Inflammatory macrophage (primary cell): ENCODE measurements at regions not wholly inside any gene's neighbourhood (a gene's known extent, or its start where the extent isn't known, plus 50 kb on each side); places are given as distances from the start of the nearest gene placed in this dataset.

Experiments used
- DNase-seq, 2 donors: peaks; one replicate each; pipeline ENCODE4 v3.0.0-alpha.2; 2020 to 2022

DNA sequence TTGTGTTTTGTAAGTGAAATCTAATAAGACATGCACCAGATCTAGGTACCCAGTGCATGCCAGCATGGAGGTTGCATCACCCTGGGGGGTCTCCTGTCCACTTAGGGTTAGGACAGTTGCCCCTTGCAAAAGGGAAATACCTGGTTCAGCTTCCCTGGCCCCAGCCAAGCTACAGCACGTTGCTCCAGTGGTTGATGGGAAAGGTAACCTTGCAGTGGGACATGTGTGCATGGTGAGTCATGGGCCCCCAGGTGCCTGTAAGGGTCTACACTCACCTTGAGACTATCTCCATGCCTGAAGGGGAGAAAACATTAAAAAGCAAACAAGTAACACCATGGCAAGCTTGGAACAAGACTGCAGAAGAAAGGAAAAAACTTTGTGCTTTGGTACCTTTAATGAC is 143.9 kb downstream of the LSM5 start:
- DNase-seq: no peak

DNA sequence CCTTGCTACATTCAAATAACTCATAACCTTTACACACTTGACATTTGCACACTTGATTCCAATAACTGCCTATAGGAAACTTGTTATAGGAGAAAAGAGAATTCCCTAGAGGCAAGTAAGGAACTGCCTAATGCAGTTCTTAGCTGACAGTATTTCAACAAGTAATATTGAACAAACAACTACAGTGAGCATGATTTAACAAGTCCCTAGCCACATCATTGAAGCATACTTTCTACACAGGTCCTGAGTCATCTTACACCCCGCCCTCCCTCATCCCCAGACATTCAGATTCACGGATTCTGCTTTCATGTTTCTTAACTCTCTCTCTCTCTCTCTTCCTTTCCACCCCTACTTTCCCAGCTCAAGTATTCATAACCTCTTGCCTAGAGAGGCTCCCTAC is 153.5 kb downstream of the LSM5 start:
- no peak for DNase-seq

DNA sequence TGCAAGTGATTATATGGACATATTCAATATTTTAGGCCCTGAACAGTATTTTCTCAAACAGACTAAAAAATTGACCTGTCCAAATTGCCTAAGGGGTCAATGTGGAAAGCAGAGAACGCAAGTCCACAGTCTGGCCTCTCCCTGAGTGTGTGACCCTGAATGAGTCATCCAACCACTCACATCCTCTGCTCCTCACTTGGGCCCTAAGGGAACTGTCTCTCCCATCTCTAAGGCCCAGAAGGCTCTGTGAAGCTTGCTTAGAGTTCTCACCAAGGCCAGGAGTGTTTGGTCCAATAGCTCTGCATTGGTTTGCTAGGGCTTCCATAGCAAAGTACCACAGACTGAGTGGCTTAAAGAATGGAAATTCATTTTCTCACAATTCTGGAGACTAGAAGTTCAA is 155.1 kb downstream of the LSM5 start:
- no peak for DNase-seq

DNA sequence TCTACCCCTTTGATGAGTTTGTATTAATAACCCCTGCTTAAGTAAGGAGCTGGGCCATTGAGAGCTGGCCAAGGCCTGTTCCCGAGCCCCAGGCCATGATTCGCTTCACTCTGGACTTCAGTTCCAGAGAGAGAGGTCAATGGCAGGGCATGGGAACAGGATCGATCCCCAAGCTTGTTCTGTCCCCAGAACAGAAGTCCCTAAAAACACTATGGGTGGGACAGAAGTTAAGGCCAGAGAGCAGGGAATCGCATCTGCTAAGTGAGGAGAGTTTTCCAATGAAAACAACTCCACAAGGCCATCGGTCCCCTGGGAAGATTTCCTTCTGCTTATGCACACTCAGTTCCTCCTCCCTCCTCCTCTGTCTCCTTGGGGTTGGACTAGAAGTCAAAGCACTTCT is 159.6 kb downstream of the LSM5 start:
- no peak for DNase-seq

DNA sequence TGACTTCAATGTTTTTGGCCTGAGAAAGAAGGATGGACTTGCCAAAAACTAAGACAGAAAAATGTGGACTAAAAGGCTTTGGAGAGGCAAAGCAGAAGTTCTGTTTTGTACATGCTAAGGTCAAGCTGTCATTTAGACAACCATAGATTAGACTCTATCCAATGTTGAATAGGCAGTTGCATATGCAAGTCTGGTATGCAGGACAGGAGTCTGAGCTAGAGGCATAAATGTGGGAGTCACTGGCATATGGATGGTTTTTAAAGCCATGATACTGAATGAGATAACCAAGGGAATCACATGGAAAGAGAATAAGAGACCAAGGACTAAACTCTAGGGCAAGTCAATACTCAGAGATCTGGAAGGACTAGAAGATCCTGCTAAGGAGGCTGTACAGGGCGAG is 164.1 kb downstream of the LSM5 start:
- no peak for DNase-seq

DNA sequence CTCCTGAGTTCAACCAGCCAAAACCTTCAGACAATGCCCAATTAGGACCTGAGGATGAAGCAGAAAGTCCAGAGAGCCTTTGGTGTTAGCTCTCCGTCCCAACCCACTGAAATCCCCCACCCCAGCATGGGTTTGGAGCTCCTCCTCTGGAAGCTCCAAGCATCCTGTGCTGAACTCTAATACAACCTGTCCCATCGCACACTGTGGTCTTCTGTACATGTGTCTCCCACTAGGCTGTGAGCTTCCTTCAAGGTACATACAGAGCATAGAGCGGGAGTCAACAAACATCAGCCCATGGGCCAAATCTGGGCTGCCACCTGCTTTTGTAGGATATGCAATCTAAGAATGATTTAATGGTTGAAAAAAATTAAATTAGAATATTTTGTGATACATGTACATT is 166.5 kb downstream of the LSM5 start:
- no peak for DNase-seq

DNA sequence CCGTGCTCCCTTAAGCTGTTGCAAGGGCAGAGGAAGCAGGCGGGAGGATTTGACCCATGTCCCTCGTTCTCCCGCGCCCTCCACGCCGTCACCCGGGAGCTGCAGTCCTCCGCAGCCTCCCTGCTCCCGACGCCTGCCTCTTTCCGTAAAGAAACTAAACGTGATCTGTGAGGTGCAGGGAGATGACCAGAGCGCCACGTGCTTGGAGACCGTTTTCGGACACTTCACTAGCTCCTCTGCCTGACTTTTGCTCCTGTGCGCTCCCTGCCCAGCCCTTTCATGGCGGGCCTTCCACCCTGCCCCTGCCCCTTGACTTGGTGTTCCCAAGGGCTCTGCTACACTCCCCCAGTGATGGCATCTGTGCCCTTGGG is 171.2 kb downstream of the LSM5 start:
- no peak for DNase-seq

DNA sequence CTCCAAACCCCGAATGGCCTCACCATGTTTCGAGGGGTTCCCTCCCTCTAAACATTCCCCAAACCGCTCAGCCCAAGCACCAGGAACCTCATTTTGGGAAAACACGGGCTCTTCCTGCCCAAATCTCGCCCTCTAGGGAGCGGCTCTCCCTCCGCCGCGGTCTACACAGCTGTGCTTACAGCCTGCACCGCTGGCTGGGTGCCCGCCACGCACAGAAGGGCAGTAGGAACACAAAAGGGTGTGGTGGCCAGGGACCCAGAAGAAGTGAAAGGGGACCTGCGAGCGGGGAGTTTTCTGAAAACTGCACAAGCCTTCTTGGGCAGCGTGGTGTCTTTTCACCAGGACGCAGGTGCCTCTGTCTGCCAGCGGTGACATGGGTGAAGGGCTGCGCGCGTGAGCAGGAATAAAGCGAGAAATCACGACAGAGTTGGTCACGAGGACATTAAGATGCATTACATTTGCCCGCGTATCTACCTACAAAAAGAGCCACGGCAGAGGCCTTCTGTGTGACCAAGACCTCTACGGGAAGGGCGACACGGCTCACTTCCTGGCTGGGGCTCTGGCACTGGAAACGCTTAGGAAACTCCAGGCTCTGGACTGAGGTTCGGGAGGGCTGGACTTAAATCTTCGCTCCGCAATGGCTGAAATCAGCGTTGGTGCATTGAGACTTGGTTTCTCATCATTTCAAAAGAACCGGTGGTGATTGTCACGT is 171.7 kb downstream of the LSM5 start:
- DNase-seq: no peak

DNA sequence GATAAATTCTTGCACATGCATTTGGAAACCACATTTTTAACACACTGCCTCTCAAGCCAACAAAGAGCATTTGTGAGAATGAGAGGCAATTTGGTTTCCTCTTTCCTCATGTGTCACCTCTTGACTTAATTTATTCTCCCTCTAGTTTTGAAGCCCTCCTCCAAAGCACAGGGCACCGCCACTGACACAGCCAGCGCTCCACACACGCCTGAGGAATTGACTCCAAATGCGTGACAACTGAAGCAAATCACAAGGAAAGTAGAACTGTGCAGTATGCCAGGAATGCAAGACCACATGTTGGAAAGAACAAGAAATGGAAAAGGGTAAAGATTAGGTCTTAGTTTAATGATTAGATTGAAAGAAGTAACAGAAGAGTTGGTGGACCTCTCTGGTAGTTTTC is 173.3 kb downstream of the LSM5 start:
- DNase-seq: no peak

DNA sequence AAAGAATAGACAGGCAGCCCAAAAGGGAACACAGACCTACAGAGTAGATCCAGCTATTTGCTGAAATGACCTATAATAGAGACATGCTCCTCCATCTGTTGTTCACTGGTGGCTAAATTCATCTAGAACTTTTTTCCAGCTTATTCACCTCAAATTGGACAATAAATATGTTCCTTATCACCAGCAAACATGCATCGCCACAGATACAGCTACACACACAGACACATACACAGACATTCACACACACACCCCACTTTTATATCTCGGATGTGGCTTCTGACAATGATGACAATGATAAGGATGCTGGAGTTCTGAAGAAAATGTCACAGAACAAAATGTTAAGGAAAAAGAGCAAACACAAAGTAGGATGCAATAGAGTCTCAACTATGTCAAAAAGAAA is 175.4 kb downstream of the LSM5 start:
- no peak for DNase-seq

DNA sequence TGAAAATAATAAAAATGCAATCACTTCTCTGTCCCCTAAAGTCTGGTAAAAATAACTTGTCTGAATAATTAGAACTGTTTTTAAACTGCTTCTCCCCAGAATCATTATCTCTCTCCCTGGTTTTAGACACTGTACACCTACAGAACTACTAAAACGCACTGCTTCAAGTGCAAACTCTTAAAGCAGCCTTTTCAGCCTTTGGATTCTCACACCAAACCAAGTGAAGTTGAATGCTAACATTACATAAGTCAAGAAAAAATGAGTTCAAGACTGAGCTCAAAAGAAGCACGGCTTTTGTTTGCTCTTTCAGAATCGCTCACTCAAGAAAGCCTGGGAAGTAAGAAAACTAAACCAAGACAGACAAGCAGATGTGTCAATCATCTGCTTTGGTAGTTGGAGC is 188.8 kb downstream of the LSM5 start:
- DNase-seq: no peak

DNA sequence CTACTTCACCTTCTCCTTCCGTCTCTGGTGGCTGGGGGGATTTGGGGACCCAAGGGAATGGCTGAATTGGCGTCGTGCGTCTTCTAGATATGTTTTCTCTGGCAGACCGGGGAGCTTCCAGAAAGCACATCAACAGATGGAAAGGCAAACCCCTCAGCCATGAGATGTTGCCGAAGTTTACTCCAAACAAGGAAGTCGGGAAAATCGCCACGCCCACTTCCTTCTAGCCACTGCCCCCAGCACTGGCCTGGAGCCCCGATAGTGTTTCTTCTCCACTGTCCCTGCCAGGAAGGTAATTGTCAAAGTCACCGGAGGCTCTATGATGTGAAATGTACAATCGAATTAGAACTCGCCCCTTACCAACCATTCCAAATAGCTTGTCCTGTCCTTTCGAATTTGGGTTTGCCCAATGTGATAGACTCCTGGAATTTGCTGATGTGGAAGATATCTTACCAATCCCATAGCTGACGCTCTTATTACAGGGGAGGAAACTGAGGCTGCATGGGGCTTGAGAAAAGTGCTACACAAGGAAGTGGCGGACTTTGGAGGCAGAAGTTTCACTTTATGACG is 191.0 kb downstream of the LSM5 start:
- no peak for DNase-seq

DNA sequence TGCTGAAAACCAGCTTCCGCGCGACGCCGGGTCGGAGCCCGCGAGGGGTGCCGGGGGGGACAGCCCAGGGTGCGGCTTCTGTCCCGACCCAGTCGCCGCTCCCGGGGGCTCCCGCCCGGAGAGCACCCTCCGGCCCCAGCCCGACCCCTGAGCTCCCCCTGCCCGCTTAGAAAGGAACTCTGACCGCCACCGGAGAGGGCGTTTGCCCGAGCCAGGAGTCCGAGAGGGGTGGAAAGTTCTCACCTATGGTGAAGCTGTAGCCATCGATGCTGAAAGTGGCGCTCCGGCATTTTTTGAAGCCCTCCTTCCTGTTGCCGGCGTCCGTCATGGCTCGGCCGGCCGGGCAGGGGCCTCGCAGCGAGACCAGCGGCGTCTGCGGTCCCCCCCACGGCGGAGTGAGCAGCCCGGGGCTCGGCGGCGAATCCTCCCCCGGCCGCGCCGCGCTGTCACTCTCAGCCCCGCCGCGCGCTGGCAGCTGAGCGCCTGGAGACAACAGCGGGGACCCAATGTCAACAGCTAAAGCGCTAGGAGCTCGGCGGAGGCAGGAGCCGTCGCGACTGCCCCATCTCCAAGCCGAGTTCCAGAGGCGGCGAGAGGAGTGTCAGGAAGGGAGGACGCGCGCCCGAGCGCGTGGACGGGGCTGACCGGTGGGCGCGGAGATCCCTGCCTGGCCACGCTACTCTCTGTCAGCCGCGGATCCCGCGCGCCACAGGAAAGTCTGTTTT is 191.6 kb downstream of the LSM5 start:
- DNase-seq: no peak

DNA sequence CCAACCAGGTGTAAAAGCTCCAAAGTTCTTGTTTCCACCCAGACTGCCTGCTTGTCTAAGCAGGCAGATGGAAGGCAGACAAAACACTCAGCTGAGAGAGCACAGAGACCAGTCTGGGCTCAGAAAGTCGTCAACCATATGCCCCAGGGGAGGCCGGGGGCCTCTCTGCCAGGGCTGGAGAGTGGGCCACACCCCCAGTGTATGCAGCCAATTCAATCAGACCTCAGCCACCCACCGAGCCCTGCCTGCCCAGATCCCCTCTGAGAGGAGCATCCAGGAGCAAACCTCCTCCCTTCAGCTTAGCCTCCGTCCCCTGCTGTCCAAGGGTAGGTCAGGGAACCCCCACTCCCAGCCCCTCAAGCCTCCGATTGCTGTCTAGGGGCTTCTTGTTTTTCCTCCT is 196.3 kb downstream of the LSM5 start:
- DNase-seq: no peak

DNA sequence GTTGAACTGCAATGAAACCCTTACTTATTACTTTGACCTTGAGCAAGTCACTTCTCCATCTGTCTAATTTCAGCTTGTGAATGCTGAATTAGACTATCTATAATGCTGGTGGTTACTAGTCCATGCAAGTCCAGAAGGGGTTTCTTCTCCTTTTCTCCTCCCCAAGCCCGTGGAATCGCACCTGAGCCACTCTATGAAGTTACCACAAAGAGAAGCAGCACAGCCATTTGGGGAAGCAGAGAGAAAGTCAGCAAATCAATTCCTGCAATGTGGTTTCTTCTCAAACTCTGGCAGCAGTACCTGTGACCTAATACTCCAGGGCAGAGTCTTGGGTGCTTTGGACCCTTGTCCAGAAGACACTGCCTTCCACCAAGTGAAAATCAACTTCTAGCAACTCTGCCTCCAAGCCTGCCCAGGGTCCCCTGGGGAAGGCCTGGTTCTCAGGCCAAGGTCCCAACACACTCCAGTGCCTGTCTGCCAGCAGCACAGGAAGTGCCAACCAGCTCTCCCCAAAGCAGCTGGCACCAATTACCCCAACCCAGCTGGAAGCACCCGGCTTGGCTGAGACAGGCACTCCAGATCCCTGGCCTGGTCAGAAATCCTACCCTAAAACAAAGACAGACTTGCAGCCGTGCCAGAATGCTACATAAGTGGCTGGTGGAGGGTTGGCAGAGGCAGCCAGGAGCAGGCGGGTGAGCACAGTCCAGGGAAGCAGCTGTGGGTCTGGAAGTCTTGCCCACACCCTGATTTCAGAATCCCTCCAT is 200.3 kb downstream of the LSM5 start:
- no peak for DNase-seq

DNA sequence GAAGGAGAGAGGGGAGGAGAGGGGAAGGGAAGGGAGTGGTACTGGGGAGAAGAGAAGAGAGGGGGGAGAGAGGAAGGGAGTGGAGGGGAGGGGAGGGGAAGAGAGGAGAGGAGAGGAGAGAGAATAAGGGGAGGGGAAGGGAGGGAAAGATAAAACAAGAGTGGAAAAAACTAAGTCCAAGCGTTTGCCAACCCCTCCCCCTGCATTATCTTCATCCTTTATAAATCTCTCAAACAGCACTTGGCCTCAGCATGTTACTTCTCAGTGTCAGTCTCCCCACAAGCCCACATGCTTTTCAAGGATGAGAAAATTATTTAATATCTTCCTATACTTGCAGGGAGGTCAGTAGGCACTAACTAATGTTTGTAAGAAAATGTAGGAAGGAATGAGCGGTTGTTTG is 204.5 kb downstream of the LSM5 start:
- DNase-seq: no peak

DNA sequence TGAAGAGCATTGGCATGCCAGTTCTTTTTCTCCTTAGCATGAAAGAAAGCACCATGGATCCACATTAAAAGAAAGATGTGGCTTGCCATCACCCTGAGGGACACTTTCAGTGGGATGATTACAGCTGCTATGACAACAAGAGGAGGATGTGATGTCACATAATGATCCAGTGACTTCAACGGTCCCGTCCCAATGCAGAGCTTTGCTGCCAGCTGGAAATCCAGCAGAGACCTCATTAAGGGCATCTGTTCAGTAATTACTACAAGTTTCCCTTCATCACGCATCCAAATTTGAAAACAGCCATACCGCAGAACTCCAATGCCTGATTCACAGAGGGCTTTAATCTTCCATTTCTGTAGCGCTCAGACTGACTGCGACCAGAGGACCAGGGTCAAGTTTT is 206.6 kb downstream of the LSM5 start:
- DNase-seq: no peak

DNA sequence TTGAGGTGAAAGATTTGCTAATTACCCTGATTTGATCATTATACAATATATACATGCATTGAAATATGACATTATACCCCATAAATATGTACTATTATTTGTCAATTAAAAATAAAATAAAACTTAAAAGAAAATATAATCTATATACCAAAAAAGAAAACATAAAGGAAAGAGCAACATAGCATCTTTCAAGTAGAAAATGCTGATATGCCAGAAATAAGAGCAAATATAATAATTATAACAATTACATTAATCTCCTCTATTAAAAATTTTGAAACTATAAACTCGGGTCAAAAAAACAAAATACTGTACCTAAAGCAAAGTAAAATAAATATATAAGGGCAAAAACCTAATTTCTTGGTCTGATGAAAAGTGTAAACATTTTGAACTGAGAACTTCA is 209.3 kb upstream of the PDE1C start:
- no peak for DNase-seq

DNA sequence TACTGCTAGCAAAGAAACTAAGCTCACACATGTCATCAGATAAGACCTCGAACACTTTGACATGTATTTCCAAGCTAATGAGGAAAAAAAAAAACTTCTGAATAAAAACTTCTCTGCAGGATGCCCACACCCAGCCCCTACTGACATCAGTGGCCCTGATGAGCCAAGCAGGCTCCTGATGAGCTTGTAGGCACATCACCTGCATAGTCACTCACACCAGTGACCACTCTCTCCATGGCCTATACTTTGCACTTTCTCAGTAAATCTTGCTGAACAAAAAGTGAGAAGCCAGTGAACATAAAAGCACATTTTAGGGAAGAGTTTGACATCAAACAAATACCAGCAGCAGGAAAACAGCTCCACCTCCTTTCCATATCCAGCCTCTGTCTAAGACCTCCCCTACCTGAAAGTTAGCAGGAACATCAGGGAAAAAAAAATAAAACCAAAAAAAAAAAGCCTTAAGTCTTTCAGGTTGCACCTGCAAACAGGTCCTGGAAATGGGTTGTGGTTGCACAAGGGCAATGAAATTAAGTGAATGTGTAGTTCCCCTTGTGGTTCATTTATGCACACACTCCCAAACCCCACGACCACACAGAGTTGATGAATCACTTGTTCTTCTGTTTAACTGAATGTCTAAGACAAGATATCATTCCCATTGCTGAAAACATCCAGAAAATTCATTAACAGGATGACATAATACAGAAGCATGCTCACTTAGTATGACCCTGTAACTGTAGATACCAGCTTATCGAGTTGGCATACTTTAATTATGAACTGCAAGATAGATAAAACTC is 205.2 kb upstream of the PDE1C start:
- DNase-seq: no peak

DNA sequence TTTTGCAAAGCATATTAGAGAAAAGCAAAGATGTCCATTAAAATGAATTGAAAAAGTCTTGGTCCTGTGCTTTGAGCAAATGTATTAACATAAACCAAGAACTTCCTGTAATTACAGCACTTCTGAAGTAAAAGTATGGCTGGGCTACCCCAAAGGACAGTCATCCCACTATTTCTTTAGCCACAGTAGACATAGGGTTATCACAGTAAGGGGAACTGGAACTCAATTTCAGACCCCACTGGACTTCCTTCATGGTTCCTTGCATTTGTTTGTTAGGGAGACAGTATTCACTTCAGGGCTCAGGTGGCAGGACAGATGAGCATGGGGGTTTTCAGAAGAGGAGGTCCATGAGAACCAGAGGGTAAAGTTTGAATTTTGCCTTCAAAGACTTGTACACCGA is 203.1 kb upstream of the PDE1C start:
- DNase-seq: no peak

DNA sequence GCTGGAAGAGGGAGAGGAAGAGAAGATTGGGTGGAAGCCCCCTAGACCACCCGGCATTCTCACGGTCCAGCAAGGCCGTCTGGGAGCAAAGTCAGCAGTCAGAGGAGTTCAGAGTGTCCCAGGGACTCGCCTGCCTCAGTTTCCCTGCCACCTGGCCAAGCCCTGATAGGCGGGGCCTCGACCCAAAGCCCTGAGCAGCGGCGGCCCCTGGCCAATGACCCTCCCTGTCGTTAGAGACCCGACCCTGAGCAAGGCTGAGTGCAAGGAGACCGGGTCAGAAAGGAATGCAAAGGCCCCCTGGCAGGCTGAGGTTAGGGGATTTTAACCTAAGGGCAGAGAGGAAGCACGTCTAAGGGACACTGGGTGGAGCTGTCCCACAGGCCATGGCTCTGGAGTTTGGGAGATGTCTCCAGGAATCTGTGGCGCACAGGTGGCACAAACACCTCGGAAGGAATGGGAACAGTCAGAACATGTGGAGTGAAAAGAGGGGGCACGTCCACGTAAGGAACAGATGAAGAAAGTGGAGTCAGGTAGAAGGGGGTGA is 196.8 kb upstream of the PDE1C start:
- DNase-seq: no peak

DNA sequence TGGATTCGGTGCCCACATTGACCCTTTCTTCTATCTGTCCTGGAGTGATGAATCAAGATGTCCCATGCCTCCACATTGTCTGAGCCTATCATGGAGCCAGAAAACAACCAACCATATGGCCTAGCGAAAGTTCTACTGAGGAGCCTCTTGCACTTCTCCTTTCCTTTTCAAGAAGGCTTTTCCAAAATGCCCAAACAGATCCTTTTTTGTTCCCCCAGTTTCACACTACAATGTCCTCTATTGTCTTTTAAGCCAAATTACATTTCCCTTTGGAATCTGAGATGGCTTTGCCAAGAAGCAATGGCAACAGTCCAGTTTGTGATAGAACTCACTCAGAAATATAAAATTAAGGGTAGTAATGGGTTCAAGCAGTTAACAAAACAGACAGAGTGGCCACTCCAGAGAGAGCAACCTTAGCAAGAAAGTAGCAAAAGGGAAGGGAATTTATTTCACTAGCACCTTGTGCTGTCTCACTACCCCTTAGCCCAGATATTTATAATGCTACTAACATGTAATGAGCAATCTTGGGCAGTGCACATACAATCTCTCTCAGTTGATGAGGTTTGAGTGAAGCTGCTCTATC is 194.6 kb upstream of the PDE1C start:
- no peak for DNase-seq
